Liver (tissue), 1 donor: ENCODE measurements at regions not wholly inside any gene's neighbourhood (a gene's known extent, or its start where the extent isn't known, plus 50 kb on each side); places are given as distances from the start of the nearest gene placed in this dataset. TPM values are rescaled to one million over a fixed set of nuclear protein-coding genes. Genes with fewer than 3 reads are reported as not detected.

Source experiments
- small RNA-seq: library from RNA; depleted of rRNA; stranded (forward); fragments of <200 nt; gene quantifications from one replicate; pipeline ENCODE3, GENCODE V24; 2014

Small RNAs in the stretch of these regions (small RNA-seq; reads per million reads assigned to genes)
- gene AC022513.1: not detected
